ACC112 (cell line): ENCODE measurements at regions not wholly inside any gene's neighbourhood (a gene's known extent, or its start where the extent isn't known, plus 50 kb on each side); places are given as distances from the start of the nearest gene placed in this dataset.
"Not testable (repeated sequence)": the region's sequence is repeated elsewhere in the genome, so short reads cannot be mapped to it uniquely, and the experiment has no call there.

Source experiments
- H2AFZ ChIP-seq: fragments of 200-600 bp; sonication (generic); one replicate; pipeline ENCODE4 v1.6.0; 2017; ENCODE audit warnings: antibody characterized with exemption, low read length; ENCODE audit not compliant: unreplicated experiment
- H3K27ac ChIP-seq: fragments of 200-600 bp; sonication (generic); 2 replicates; pipeline ENCODE4 v1.5.1; 2014; ENCODE audit warnings: low read depth, mild to moderate bottlenecking, antibody characterized with exemption, low read length, moderate library complexity
- H3K27me3 ChIP-seq: fragments of 200-600 bp; sonication (generic); 2 replicates; pipeline ENCODE4 v1.6.1; 2014; ENCODE audit warnings: mild to moderate bottlenecking, antibody characterized with exemption, low read length, moderate library complexity, mixed read lengths; ENCODE audit not compliant: insufficient read depth
- H3K36me3 ChIP-seq: fragments of 200-600 bp; sonication (generic); 2 replicates; pipeline ENCODE4 v1.6.1; 2016; ENCODE audit warnings: mild to moderate bottlenecking, antibody characterized with exemption, low read length, moderate library complexity, mixed read lengths; ENCODE audit not compliant: insufficient read depth
- H3K4me1 ChIP-seq: fragments of 200-600 bp; sonication (generic); one replicate; pipeline ENCODE4 v1.6.1; 2016; ENCODE audit warnings: low read length, mixed read lengths; ENCODE audit not compliant: insufficient read depth, unreplicated experiment, control insufficient read depth
- H3K4me3 ChIP-seq: fragments of 200-600 bp; sonication (generic); 2 replicates; pipeline ENCODE4 v1.5.1; 2014; ENCODE audit warnings: mild to moderate bottlenecking, low read depth, low read length
- H3K79me2 ChIP-seq: fragments of 200-600 bp; sonication (generic); one replicate; pipeline ENCODE4 v1.6.0; 2016; ENCODE audit warnings: low read length; ENCODE audit not compliant: control insufficient read depth, unreplicated experiment, insufficient read depth

DNA sequence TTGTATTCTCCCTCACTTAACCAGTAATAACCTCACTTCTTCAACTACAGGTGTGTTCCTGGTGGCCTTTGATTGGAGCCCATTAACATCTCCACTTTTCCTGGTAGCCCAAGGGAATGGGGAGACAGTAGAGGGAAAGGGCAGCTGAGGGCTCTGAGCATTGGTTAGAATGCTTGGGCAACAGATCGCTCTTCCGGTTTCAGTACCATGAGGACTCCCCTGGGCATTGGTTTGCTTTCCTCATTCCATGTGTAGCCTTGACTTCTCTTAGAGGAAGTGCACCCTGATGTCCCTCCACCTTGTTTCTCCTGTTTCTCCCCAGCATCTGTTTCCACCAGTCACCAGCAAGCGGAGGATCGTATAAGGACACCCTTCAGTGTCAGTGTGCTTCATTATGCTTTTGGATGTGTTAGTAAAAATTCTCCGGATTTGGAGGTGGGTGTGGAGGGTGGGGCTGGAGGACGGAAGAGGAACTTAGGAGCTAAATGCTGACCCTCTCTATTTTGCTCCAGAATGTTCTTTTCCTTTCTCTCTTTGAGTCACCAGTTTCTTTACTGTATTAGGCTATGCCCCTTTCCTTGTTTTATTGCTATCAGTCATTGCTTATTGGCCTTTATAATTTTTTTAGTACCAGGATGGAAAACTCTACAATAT is 50.6 kb upstream of the ZNG1B start:
- H2AFZ ChIP-seq, H3K79me2 ChIP-seq, H3K4me1 ChIP-seq, H3K27ac ChIP-seq, H3K36me3 ChIP-seq, H3K4me3 ChIP-seq, H3K27me3 ChIP-seq: not testable (repeated sequence)

DNA sequence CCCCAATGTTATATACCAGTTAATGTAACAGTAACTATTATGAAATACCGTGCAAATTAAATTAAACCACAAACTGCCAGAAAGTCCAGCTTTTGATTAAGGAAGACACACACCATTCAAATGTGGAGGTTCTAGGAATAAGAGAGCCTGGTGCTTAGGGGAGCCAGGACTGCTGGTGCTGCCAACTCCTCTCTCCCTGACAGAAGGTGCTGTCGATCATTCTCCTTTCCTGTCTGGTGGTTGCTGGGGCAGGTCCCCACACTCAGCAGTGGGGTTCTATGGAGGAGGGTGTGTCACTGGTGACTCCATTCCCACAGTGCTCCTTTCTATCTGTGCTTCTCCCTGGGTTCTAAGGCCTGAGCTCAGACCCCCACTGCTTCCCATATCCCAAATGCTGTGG is 57.9 kb upstream of the ZNG1B start:
- not testable (repeated sequence) for H3K27ac ChIP-seq, H3K36me3 ChIP-seq, H3K4me3 ChIP-seq, H2AFZ ChIP-seq, H3K27me3 ChIP-seq, H3K4me1 ChIP-seq, H3K79me2 ChIP-seq

DNA sequence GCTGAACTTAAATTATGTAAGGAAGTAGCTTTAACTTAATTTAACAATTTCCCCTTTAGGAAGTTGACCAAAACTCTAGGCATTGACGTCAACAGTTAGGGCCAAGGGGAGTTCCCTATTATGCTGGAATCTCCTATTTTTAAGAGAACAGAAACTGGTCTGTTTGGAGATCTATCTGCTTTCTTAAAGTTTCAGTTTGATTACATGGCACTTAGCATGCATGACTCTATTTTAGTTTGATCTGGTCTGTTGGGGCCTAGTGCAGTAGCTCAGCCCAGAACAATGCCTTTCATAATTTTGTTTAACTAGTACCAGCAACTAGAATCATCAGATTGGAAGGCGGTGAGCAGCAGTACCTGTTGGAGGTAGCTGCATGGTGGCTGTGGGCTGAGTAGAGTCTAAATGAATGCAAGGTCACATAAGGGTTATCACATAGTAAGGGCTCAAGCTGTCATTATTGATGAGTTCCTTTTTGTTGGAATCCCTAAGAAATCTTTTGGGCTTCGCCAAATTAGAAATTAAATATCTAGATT is 60.5 kb upstream of the ZNG1B start:
- no peaks in the 10 kb centered on the region for H3K27me3 ChIP-seq
- H3K36me3 ChIP-seq: no peaks in the 10 kb centered on the region
- H3K27ac ChIP-seq: no peak overlapping the region
- H3K79me2 ChIP-seq: no peaks in the 10 kb centered on the region
- H2AFZ ChIP-seq: no peak overlapping the region
- no peaks in the 10 kb centered on the region for H3K4me1 ChIP-seq
- no peak overlapping the region for H3K4me3 ChIP-seq

DNA sequence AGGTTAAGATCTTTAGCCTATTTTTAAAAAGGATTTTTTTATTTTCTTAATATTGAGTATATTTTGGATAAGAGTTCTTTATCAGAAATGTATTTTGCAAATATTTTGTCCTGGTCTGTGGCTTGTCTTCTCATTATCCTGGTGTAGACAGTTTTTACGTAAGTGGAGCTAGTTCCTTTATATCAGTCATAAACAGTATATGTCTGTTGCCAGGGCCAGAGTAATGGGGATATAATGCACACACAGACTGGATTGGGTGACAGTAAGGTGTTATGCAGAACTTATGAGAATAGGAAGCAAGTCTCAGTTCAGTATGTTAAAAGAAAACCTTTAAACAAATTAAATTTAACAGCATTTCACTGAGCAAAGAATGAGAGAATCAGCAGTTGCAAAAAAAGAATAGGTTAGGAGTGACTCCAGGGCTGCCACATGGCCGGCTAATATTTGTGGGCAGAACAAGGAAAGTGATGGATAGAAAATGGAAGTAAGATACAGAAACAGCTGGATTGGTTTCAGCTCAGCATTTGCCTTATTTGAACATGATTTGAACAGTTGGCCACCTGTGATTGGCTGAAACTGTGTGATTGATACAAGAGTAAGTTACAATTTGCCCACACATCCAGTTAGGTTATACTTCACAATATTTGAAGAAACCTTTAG is 61.1 kb upstream of the ZNG1B start:
- Histone ChIP-seq H3K36me3 (no peaks in the 10 kb centered on the region), H3K4me3 (no peak overlapping the region), H3K27me3 (no peaks in the 10 kb centered on the region), H3K79me2 (no peaks in the 10 kb centered on the region), H2AFZ (no peak overlapping the region), H3K4me1 (no peaks in the 10 kb centered on the region), H3K27ac (no peak overlapping the region)

GRCh38 chr2:113374857-113375256 is 62.6 kb upstream of the ZNG1B start:
- not testable (repeated sequence) for H3K36me3 ChIP-seq, H3K4me3 ChIP-seq, H3K27me3 ChIP-seq, H3K79me2 ChIP-seq, H2AFZ ChIP-seq, H3K27ac ChIP-seq, H3K4me1 ChIP-seq

DNA sequence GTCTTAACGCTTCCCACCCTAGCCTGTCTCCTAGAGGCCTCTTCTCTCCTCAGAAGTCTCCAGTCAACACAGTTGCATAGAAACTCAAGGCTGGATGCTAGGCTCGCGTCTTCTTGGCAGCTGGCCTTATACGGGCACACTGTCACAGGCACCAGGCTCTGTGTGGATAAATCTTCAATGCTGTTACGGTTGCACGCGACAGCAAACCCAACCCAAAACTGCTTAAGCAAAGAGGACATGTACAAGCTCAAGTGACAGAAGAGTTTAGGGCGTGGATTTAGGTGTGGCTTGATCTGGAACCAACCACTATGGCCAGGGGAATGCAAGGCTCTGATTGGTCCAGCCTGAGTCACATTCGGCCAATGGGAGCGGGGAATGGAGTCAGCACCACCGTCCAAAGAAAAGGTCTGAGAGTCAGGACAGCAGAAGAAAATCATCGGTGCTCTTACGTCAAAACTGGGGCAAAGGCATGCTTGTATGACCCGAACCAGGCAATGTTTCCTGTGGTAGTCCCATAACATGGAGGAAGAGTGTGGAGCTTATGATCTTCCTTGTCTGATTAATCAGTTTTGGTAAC is 65.1 kb upstream of the ZNG1B start:
- not testable (repeated sequence) for H2AFZ ChIP-seq, H3K79me2 ChIP-seq, H3K27me3 ChIP-seq, H3K36me3 ChIP-seq, H3K27ac ChIP-seq, H3K4me1 ChIP-seq, H3K4me3 ChIP-seq

DNA sequence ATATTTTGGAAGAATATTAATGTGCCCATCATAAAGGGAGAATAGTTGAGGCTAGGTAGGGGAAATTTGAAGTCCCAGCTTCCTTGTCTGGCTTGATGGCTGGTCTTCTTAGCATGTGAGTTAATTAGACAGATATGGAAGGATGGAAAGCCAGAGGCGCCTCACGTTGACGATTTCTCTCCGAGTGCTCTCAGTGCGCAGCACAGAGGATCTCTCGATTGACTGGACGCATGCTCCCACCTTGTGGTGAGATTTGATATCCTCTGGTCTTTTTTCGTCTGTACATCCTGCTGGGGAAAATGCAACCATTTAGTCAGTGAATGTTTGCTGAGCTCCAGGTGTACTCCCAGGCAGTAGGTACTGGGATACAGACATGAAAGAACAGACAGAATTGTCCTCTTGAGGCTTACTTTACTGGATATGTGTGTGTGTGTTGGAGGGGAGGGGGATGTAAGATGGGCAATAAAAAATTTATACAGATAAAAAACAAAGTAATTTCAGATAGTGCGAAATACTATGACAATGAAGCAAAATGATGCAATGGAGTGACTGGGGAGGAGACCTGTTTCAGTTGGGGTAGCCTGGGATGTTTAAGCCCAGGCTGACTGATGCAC is 66.9 kb upstream of the ZNG1B start:
- H3K27me3 ChIP-seq: no peaks in the 10 kb centered on the region
- H2AFZ ChIP-seq: peak overlapping the region; percentile 50

DNA sequence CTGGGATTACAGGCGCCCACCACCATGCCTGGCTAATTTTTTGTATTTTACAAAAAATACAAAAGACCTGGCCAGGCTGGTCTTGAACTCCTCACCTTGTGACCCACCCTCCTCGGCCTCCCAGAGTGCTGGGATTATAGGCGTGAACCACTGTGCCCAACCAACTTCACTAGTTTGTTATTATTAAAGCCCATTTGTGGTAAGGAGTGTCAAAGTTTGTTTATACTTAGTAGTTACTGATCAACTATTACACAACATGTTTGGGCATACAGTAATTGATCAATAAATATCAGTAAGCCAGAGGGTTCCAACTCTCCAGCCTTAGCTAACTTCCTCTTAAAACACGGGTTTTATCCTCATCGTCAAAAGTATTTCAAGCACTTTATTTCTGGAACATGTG is 67.5 kb upstream of the ZNG1B start:
- no peaks in the 10 kb centered on the region for H3K27me3 ChIP-seq
- no peaks in the 10 kb centered on the region for H3K36me3 ChIP-seq
- H3K79me2 ChIP-seq: no peaks in the 10 kb centered on the region
- no peak overlapping the region for H3K27ac ChIP-seq
- H3K4me3 ChIP-seq: no peak overlapping the region
- H3K4me1 ChIP-seq: no peaks in the 10 kb centered on the region
- H2AFZ ChIP-seq: peak overlapping the region; percentile 50

More for the DNA sequence above, 66.9 kb upstream of the ZNG1B start:
- Histone ChIP-seq H3K4me3 (no peak overlapping the region), H3K79me2 (no peaks in the 10 kb centered on the region), H3K36me3 (no peaks in the 10 kb centered on the region), H3K27ac (no peak overlapping the region), H3K4me1 (no peaks in the 10 kb centered on the region)

DNA sequence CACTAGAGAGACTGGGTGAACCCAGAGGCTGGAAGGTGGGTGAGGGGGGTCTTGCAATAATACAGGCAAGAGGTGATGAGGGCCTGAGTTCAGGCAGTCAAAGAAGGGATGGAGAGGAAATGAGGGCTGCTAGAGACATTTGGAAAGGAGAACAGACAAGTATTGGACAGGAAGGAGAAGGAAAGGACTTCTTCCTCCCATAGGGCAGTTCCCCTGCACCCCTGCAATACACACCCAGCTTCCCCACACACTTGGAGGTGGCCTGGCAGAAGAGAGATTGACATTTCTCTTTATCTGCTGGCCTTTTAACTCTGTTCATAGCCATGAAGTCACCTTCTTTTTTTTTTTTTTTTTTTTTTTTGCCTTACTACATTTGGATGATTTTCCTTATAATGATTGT is 68.9 kb upstream of the ZNG1B start:
- not testable (repeated sequence) for H3K4me1 ChIP-seq, H3K4me3 ChIP-seq, H2AFZ ChIP-seq, H3K36me3 ChIP-seq, H3K79me2 ChIP-seq, H3K27me3 ChIP-seq, H3K27ac ChIP-seq

- H3K27ac ChIP-seq, H3K36me3 ChIP-seq, H3K79me2 ChIP-seq, H3K27me3 ChIP-seq, H3K4me1 ChIP-seq, H2AFZ ChIP-seq, H3K4me3 ChIP-seq: not testable (repeated sequence)
Observed at GRCh38 chr2:113366821-113367220, 70.7 kb upstream of the ZNG1B start.

GRCh38 chr2:113365791-113366190 is 71.7 kb upstream of the ZNG1B start:
- not testable (repeated sequence) for H3K4me3 ChIP-seq, H3K27ac ChIP-seq, H3K79me2 ChIP-seq, H3K4me1 ChIP-seq, H2AFZ ChIP-seq, H3K36me3 ChIP-seq, H3K27me3 ChIP-seq
